Mesenchymal stem cell (in vitro differentiated cells and primary cell): ENCODE measurements at regions not wholly inside any gene's neighbourhood (a gene's known extent, or its start where the extent isn't known, plus 50 kb on each side); places are given as distances from the start of the nearest gene placed in this dataset.

Experiments used
- DNase-seq: peaks from one replicate; pipeline ENCODE4 v3.0.0-alpha.2; 2013
- H2AFZ ChIP-seq: one replicate; pipeline ENCODE4 v1.6.1; 2013; ENCODE audit warnings: low read depth, mild to moderate bottlenecking, control low read depth, inconsistent platforms, low read length, moderate library complexity
- H2AK5ac ChIP-seq: 2 replicates; pipeline ENCODE4 v1.6.1; 2013; ENCODE audit warnings: low read length, moderate library complexity, mild to moderate bottlenecking, inconsistent platforms; ENCODE audit not compliant: severe bottlenecking
- H2BK120ac ChIP-seq: one replicate; pipeline ENCODE4 v1.6.1; 2013; ENCODE audit warnings: low read depth, mild to moderate bottlenecking, inconsistent platforms, low read length, moderate library complexity
- H2BK12ac ChIP-seq, 2 experiments: one replicate each; pipeline ENCODE4 v1.6.1; 2013; ENCODE audit warnings: inconsistent platforms in 2 of 2, low read length in 2 of 2, mild to moderate bottlenecking in 2 of 2, moderate library complexity in 2 of 2, control low read depth in 1 of 2
- H2BK15ac ChIP-seq: one replicate; pipeline ENCODE4 v1.6.1; 2013; ENCODE audit warnings: mild to moderate bottlenecking, low read depth, inconsistent platforms; ENCODE audit not compliant: poor library complexity, severe bottlenecking
- H2BK5ac ChIP-seq: 2 replicates; pipeline ENCODE4 v1.6.1; 2013; ENCODE audit warnings: low read depth, mild to moderate bottlenecking, low read length, control low read depth, inconsistent platforms; ENCODE audit not compliant: poor library complexity, severe bottlenecking
- H3K14ac ChIP-seq, 2 experiments: one replicate each; pipeline ENCODE4 v1.6.1; 2013; ENCODE audit warnings: inconsistent platforms in 2 of 2, low read length in 2 of 2, control low read depth in 1 of 2, mild to moderate bottlenecking in 1 of 2, moderate library complexity in 1 of 2
- H3K18ac ChIP-seq, 2 experiments: one replicate each; pipeline ENCODE4 v1.6.1; 2013; ENCODE audit warnings: inconsistent platforms in 2 of 2, low read length in 2 of 2, control low read depth in 1 of 2, low read depth in 1 of 2, mild to moderate bottlenecking in 1 of 2
- H3K23ac ChIP-seq, 2 experiments: one replicate each; pipeline ENCODE4 v1.6.1; 2013; ENCODE audit warnings: inconsistent platforms in 2 of 2, low read length in 2 of 2, mild to moderate bottlenecking in 2 of 2, moderate library complexity in 2 of 2, control low read depth in 1 of 2
- H3K27ac ChIP-seq: 2 replicates; pipeline ENCODE4 v1.5.1; 2013; ENCODE audit warnings: mild to moderate bottlenecking, moderate library complexity, low read length, control low read depth, inconsistent platforms; ENCODE audit not compliant: poor library complexity, severe bottlenecking
- H3K27me3 ChIP-seq, 2 experiments: 2 replicates each; pipeline versions ENCODE4 v1.6.1 to v1.7.0; 2013; ENCODE audit warnings: low read length in 2 of 2, mild to moderate bottlenecking in 2 of 2, moderate library complexity in 2 of 2, control low read depth in 1 of 2, inconsistent platforms in 1 of 2; ENCODE audit not compliant: control insufficient read depth in 1 of 2, insufficient read depth in 1 of 2
- H3K36me3 ChIP-seq, 2 experiments: 2 replicates each; pipeline versions ENCODE4 v1.6.1 to v1.7.0; 2013; ENCODE audit warnings: low read length in 2 of 2, control low read depth in 1 of 2, inconsistent platforms in 1 of 2, low read depth in 1 of 2, mild to moderate bottlenecking in 1 of 2; ENCODE audit not compliant: insufficient read depth in 2 of 2, control insufficient read depth in 1 of 2
- H3K4ac ChIP-seq, 2 experiments: one replicate each; pipeline ENCODE4 v1.6.1; 2013; ENCODE audit warnings: inconsistent platforms in 2 of 2, low read length in 2 of 2, mild to moderate bottlenecking in 2 of 2, moderate library complexity in 2 of 2, control low read depth in 1 of 2, low read depth in 1 of 2
- H3K4me1 ChIP-seq: 2 replicates; pipeline ENCODE4 v1.6.1; 2013; ENCODE audit warnings: low read depth, low read length, control low read depth; ENCODE audit not compliant: control insufficient read depth, insufficient read depth
- H3K4me2 ChIP-seq: 2 replicates; pipeline ENCODE4 v1.6.1; 2013; ENCODE audit warnings: low read length, mild to moderate bottlenecking, inconsistent platforms; ENCODE audit not compliant: poor library complexity, severe bottlenecking
- H3K4me3 ChIP-seq, 2 experiments: 2 replicates each; pipeline versions ENCODE4 v1.5.1 to v1.7.0; 2013; ENCODE audit warnings: low read length in 2 of 2, mild to moderate bottlenecking in 2 of 2, control low read depth in 1 of 2, low read depth in 1 of 2; ENCODE audit not compliant: insufficient read depth in 1 of 2
- H3K79me1 ChIP-seq: replicated peaks from 2 replicates; pipeline ENCODE4 v1.6.1; 2013; ENCODE audit warnings: mild to moderate bottlenecking, control low read depth, low read length, inconsistent platforms; ENCODE audit not compliant: poor library complexity, severe bottlenecking
- H3K9ac ChIP-seq: 2 replicates; pipeline ENCODE4 v1.7.0; 2013; ENCODE audit warnings: mild to moderate bottlenecking, low read length, moderate library complexity
- H3K9me3 ChIP-seq: 2 replicates; pipeline ENCODE4 v1.7.0; 2013; ENCODE audit warnings: mild to moderate bottlenecking, low read length; ENCODE audit not compliant: control insufficient read depth
- H4K8ac ChIP-seq: one replicate; pipeline ENCODE4 v1.6.1; 2013; ENCODE audit warnings: inconsistent platforms, mild to moderate bottlenecking, low read length, moderate library complexity
- H4K91ac ChIP-seq: one replicate; pipeline ENCODE4 v1.6.1; 2013; ENCODE audit warnings: mild to moderate bottlenecking, low read length, inconsistent platforms
- WGBS: methylation state at CpG from one replicate; pipeline ENCODE4 v1.1.7; 2013; ENCODE audit warnings: mixed read lengths; 5-methylcytosine and 5-hydroxymethylcytosine counted together

DNA sequence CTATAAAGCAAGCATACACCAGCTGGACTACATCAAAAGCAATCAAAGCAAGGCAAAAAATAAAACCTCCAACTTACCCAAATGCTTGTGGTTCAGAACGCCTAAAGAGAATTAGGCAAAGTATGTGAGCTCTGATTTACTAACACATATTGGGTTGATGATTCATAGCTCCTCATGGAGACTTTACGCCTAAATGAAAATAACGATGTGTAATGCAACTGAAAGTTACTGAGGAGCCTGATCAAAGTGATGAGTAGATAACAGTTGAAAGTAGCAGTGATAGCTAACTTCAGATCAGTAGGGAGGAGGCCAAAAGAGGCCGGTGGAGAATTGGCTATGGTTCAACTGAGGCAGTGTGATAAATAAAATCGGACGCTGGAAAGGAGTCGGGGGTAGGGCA, 85.0 kb downstream of the MPP7 start:
- no peak overlapping the region for H3K23ac ChIP-seq
- peak overlapping the region; percentile 35 for H3K4me2 ChIP-seq
- H3K18ac ChIP-seq, result no peak overlapping the region
- H4K91ac ChIP-seq, result no peak overlapping the region
- H3K9me3 ChIP-seq, result no peaks in the 10 kb centered on the region
- no peak overlapping the region for H3K9ac ChIP-seq
- H3K36me3 ChIP-seq, result no peaks in the 10 kb centered on the region
- H3K4me3 ChIP-seq, result no peak overlapping the region
- H3K27ac ChIP-seq, result peak overlapping the region; percentile 93
- H3K4me1 ChIP-seq, result peaks cover 5% of the 10 kb centered on the region
- H3K27me3 ChIP-seq, result peaks cover 0 to 37% of the 10 kb centered on the region in 2 experiments
- WGBS, result 57% methylated on average over 7 of the region's 7 CpGs
- H2BK5ac ChIP-seq, result peak overlapping the region; percentile 39
- H2BK120ac ChIP-seq, result no peak overlapping the region
- no peak overlapping the region for H2AFZ ChIP-seq
- peak overlapping the region; percentile 72 for H2AK5ac ChIP-seq
- no peak overlapping the region for H4K8ac ChIP-seq
- DNase-seq, result peak; percentile 58
- H2BK12ac ChIP-seq, result no peak overlapping the region
- no peak overlapping the region for H3K4ac ChIP-seq
- peaks cover 10% of the 10 kb centered on the region for H3K79me1 ChIP-seq
- no peak overlapping the region for H2BK15ac ChIP-seq
- no peak overlapping the region for H3K14ac ChIP-seq

DNA sequence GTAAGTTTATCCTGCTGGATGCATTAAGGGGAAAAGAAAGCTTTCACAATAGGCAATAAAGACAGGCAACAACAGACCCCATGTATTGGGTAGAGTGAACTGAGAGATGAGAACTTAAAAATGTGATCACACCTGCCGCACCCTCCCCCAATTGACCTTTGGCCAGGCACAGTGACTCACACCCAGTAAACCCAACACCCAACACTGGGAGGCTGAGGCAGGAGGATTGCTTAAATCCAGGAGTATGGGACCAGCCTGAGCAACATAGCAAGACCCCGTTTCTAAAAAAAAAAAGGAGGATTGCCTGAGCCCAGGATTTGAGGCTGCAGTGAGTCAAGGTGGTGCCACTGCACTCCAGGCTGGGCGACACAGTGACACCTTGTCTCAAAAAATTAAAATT, 86.9 kb downstream of the MPP7 start:
- Histone ChIP-seq H3K36me3 (no peaks in the 10 kb centered on the region), H3K14ac (no peak overlapping the region), H4K91ac (no peak overlapping the region), H3K4me1 (peaks cover 3% of the 10 kb centered on the region), H2AFZ (no peak overlapping the region), H3K9ac (no peak overlapping the region), H2BK120ac (no peak overlapping the region), H2AK5ac (peak overlapping the region; percentile 71), H2BK5ac (no peak overlapping the region), H3K18ac (no peak overlapping the region), H2BK15ac (no peak overlapping the region), H3K4me3 (no peak overlapping the region), H3K27me3 (peaks cover 0 to 40% of the 10 kb centered on the region in 2 experiments), H3K27ac (peak overlapping the region; percentile 40), H2BK12ac (no peak overlapping the region), H3K23ac (no peak overlapping the region), H3K4ac (no peak overlapping the region), H4K8ac (no peak overlapping the region), H3K4me2 (no peak overlapping the region), H3K9me3 (no peaks in the 10 kb centered on the region), H3K79me1 (peaks cover 17% of the 10 kb centered on the region)
- DNase-seq, result no peak
- 100% methylated on average over 1 of the region's 3 CpGs for WGBS

DNA sequence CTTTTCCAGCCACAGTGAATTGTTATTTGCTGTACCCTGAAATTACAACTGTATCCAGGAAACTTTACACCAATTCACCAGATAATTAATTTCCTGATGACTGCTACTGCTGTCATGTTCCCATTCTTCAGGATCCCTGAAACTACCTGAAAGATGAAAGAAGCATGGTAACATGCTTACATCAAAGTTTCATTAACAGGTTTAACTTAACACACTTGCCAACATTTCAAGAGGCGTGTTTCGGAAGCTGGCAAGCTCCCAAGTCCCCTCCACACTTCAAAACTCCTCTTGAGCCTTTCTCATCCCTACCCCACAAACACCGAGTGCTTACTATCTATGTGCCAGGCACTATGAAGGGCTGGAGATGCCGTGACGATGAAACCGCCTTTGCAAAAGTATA, 88.6 kb downstream of the MPP7 start:
- no peak for DNase-seq
- Histone ChIP-seq H3K4me2 (no peak overlapping the region), H3K4me1 (peaks cover 3% of the 10 kb centered on the region), H2AFZ (no peak overlapping the region), H3K9ac (no peak overlapping the region), H4K8ac (no peak overlapping the region), H3K9me3 (no peaks in the 10 kb centered on the region), H2BK12ac (no peak overlapping the region), H3K14ac (no peak overlapping the region), H3K4me3 (no peak overlapping the region), H3K23ac (no peak overlapping the region), H2BK5ac (no peak overlapping the region), H3K36me3 (no peaks in the 10 kb centered on the region), H3K79me1 (peaks cover 17% of the 10 kb centered on the region), H4K91ac (no peak overlapping the region), H3K4ac (no peak overlapping the region), H3K27ac (no peak overlapping the region), H2BK15ac (no peak overlapping the region), H2BK120ac (no peak overlapping the region), H3K27me3 (peaks cover 0 to 45% of the 10 kb centered on the region in 2 experiments), H3K18ac (no peak overlapping the region), H2AK5ac (peak overlapping the region; percentile 94)
- WGBS, result 98% methylated on average over 6 of the region's 6 CpGs

DNA sequence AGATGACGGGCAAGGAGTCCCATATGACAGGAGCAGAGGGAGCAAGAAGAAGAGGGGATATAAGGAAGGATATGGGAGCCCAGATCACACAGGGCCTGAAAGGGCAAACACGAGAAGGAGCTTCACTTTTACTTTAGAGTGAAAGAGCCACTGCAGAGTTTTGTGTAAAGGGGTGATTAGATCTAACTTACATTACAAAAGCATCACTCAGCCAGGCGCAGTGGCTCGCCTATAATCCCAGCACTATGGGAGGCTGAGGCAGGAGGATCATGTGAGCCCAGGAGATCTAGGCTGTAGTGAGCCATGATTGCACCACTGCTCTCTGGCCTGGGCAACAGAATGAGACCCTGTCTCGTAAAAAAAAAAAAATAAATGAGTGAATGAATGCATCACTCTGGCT, 91.1 kb downstream of the MPP7 start:
- no peak overlapping the region for H3K23ac ChIP-seq
- H2AFZ ChIP-seq, result no peak overlapping the region
- no peak overlapping the region for H3K14ac ChIP-seq
- H3K4me1 ChIP-seq, result peaks cover 3% of the 10 kb centered on the region
- no peak for DNase-seq
- WGBS, result 71% methylated on average over 5 of the region's 5 CpGs
- no peak overlapping the region for H4K91ac ChIP-seq
- H3K9ac ChIP-seq, result no peak overlapping the region
- no peak overlapping the region for H3K4me2 ChIP-seq
- H2AK5ac ChIP-seq, result no peak overlapping the region
- H3K4ac ChIP-seq, result no peak overlapping the region
- H2BK5ac ChIP-seq, result no peak overlapping the region
- peaks cover 21% of the 10 kb centered on the region for H3K79me1 ChIP-seq
- H3K9me3 ChIP-seq, result peaks cover 8% of the 10 kb centered on the region
- H3K4me3 ChIP-seq, result no peak overlapping the region
- H3K27me3 ChIP-seq, result peaks cover 0 to 57% of the 10 kb centered on the region in 2 experiments
- H3K27ac ChIP-seq, result no peak overlapping the region
- no peak overlapping the region for H2BK15ac ChIP-seq
- no peak overlapping the region for H2BK120ac ChIP-seq
- H4K8ac ChIP-seq, result no peak overlapping the region
- H2BK12ac ChIP-seq, result no peak overlapping the region
- no peaks in the 10 kb centered on the region for H3K36me3 ChIP-seq
- H3K18ac ChIP-seq, result no peak overlapping the region
